SK-N-SH treated with all-trans-retinoic acid at 6 μM for 48 hours (cell line): ENCODE measurements at regions not wholly inside any gene's neighbourhood (a gene's known extent, or its start where the extent isn't known, plus 50 kb on each side); places are given as distances from the start of the nearest gene placed in this dataset.

Source experiments
- BACH2 ChIP-seq: fragments of 250-450 bp; sonication (Bioruptor Pico); IDR thresholded peaks from 2 replicates; pipeline ENCODE4 v1.9.0; 2021; ENCODE audit warnings: mild to moderate bottlenecking, borderline replicate concordance
- GLIS3 ChIP-seq: fragments of 250-450 bp; sonication (Bioruptor Pico); IDR thresholded peaks from 2 replicates; pipeline ENCODE4 v1.5.0; 2020; ENCODE audit warnings: mild to moderate bottlenecking, moderate library complexity
- RARB ChIP-seq: fragments of 250-450 bp; sonication (Bioruptor Pico); IDR thresholded peaks from 2 replicates; pipeline ENCODE4 v1.8.0; 2021; ENCODE audit warnings: mild to moderate bottlenecking, moderate library complexity
- ZC3H10 ChIP-seq: fragments of 250-450 bp; sonication (Bioruptor Pico); IDR thresholded peaks from 2 replicates; pipeline ENCODE4 v1.5.1; 2021; ENCODE audit warnings: mild to moderate bottlenecking, moderate library complexity
- TF ChIP-seq, protein P1 (sequence below): fragments of 250-450 bp; sonication (Bioruptor Pico); IDR thresholded peaks from 2 replicates; pipeline ENCODE4 v1.5.1; 2020; ENCODE audit warnings: low read depth, mild to moderate bottlenecking, moderate library complexity

DNA sequence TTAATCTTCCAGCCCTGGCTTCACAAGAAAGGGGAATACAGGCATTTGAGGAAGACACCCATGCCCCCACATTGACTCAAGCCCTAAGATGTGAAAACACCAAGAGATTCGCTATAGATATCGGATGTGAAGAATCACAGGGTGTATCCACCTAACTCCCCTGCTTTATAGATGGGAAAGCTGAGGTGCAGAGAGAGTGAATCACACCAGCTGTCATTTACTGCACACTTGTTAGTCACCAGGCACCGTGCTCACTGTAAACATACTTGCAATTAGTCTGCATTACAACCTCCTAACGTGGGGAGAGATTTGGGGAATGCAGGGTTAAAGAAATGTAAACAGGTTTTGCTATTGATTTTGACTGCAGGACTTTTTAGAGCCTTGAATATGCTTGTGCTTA, 325.5 kb downstream of the C16orf95 start:
- TF ChIP-seq RARB (CRISPR knock-in tag), result no peak
- TF ChIP-seq BACH2, result no peak
- TF ChIP-seq GLIS3, result no peak
- no peak for TF ChIP-seq ZC3H10 (CRISPR knock-in tag)
- TF ChIP-seq, protein P1, sequence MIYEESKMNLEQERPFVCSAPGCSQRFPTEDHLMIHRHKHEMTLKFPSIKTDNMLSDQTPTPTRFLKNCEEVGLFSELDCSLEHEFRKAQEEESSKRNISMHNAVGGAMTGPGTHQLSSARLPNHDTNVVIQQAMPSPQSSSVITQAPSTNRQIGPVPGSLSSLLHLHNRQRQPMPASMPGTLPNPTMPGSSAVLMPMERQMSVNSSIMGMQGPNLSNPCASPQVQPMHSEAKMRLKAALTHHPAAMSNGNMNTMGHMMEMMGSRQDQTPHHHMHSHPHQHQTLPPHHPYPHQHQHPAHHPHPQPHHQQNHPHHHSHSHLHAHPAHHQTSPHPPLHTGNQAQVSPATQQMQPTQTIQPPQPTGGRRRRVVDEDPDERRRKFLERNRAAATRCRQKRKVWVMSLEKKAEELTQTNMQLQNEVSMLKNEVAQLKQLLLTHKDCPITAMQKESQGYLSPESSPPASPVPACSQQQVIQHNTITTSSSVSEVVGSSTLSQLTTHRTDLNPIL, result no peak
